ENCODE measurements at regions not wholly inside any gene's neighbourhood (a gene's known extent, or its start where the extent isn't known, plus 50 kb on each side); places are given as distances from the start of the nearest gene placed in this dataset.
"Not testable (repeated sequence)": the region's sequence is repeated elsewhere in the genome, so short reads cannot be mapped to it uniquely, and the experiment has no call there.

DNA sequence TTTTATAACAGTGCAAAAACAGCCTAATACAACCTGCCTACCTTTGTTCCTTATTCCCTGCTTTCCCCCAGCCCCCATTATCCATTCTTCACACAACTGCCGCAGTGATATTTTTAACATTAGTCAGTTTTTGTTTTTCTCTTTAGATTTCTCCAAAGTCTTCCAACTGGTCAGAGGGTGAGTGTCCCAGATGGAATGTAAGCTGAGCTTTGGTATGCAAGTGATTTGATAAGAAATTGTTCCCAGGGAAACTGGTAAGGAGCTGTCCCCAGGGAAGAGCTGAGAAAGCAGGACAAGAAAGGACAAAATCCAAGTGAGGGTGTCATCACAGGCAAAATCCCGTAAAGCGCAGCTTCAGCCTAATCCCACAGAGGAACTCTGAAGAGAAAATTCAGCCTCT, 475.5 kb upstream of the ADGRL3 start:
- Histone ChIP-seq H3K27ac (no peak overlapping the region), H3K27me3 (no peaks in the 10 kb centered on the region), H3K36me3 (no peaks in the 10 kb centered on the region), H3K4me3 (no peak overlapping the region), H3K9me3 (peaks cover 0 to 5% (median 0%) of the 10 kb centered on the region in 4 donors), H3K4me1 (no peaks in the 10 kb centered on the region)
- 75 to 82% methylated on average over 3 of the region's 3 CpGs for WGBS, 2 donors
- TF ChIP-seq EP300 (IDR thresholded peaks at IDR 0.05), result no peak
- TF ChIP-seq POLR2A (IDR thresholded peaks at IDR 0.05), result no peak
- TF ChIP-seq, protein P1, sequence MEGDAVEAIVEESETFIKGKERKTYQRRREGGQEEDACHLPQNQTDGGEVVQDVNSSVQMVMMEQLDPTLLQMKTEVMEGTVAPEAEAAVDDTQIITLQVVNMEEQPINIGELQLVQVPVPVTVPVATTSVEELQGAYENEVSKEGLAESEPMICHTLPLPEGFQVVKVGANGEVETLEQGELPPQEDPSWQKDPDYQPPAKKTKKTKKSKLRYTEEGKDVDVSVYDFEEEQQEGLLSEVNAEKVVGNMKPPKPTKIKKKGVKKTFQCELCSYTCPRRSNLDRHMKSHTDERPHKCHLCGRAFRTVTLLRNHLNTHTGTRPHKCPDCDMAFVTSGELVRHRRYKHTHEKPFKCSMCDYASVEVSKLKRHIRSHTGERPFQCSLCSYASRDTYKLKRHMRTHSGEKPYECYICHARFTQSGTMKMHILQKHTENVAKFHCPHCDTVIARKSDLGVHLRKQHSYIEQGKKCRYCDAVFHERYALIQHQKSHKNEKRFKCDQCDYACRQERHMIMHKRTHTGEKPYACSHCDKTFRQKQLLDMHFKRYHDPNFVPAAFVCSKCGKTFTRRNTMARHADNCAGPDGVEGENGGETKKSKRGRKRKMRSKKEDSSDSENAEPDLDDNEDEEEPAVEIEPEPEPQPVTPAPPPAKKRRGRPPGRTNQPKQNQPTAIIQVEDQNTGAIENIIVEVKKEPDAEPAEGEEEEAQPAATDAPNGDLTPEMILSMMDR (IDR thresholded peaks at IDR 0.05), result no peak
- DNase-seq (ENCODE audit: low spot score in 2 of 2), result no peak

DNA sequence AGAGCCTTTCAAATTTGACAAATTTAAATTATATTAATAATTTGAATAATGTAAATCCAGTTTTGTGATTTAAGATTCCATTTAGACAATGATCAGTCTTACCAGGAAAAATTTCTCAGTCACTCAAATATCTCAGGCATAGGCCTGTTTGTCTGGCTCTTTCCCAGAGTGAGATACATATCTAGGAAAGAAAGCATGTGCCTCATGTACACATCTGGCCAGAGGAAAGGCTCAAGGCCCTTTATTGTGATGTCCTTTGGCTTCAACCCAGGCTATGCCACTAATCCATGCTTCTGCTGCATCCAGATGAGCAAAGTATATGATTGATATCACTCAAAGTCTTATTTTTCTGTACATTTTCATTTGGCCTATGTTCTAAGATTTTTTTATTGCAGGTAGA, 473.3 kb upstream of the ADGRL3 start:
- H3K36me3 ChIP-seq, result no peaks in the 10 kb centered on the region
- DNase-seq (ENCODE audit: low spot score in 2 of 2), result no peak
- peaks cover 0 to 5% (median 0%) of the 10 kb centered on the region in 4 donors for H3K9me3 ChIP-seq
- H3K27me3 ChIP-seq, result no peaks in the 10 kb centered on the region
- no peaks in the 10 kb centered on the region for H3K4me1 ChIP-seq
- TF ChIP-seq, protein P1 (IDR thresholded peaks at IDR 0.05), result no peak
- no peak for TF ChIP-seq EP300 (IDR thresholded peaks at IDR 0.05)
- no peak for TF ChIP-seq POLR2A (IDR thresholded peaks at IDR 0.05)
- H3K4me3 ChIP-seq, result no peak overlapping the region
- no peak overlapping the region for H3K27ac ChIP-seq

DNA sequence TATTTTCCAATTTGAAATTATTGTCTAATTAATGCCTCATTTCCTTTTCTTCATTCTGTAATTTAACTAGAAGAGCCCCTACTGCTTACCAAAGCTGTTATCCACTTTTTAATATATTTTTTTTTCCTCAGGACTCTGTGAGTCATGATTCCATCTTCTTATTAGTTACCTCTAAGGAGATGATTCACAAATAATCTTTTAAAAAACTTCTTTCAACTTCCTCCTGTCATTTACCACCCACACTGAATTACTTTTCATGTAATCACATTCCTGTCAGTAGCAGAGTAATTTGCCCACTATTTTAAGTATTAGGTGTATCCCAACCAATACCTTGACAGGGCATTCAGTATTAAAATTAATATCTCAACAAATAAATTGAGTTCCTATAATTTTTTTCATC, 470.9 kb upstream of the ADGRL3 start:
- no peak overlapping the region for H3K27ac ChIP-seq
- no peaks in the 10 kb centered on the region for H3K9me3 ChIP-seq
- no peak overlapping the region for H3K4me3 ChIP-seq
- H3K27me3 ChIP-seq, result no peaks in the 10 kb centered on the region
- H3K36me3 ChIP-seq, result no peaks in the 10 kb centered on the region
- DNase-seq (ENCODE audit: low spot score in 2 of 2), result no peak
- TF ChIP-seq POLR2A (IDR thresholded peaks at IDR 0.05), result no peak
- no peak for TF ChIP-seq EP300 (IDR thresholded peaks at IDR 0.05)
- TF ChIP-seq, protein P1 (IDR thresholded peaks at IDR 0.05), result no peak
- H3K4me1 ChIP-seq, result no peaks in the 10 kb centered on the region

DNA sequence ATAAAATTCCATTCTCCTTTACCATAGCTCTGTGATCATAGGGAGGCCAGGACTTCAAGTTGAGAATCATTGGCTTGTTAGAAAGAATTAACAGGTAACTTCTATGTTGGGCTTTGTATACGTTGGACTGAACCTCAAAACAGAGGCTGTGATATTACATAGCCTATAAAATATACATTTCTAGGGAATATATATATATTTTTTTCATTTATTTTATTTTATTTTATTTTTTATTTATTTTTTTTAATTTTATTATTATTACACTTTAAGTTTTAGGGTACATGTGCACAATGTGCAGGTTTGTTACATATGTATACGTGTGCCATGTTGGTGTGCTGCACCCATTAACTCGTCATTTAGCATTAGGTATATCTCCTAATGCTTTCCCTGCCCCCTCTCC, 470.4 kb upstream of the ADGRL3 start:
- DNase-seq (ENCODE audit: low spot score in 2 of 2); H3K27ac ChIP-seq; H3K36me3 ChIP-seq; H3K4me3 ChIP-seq; H3K4me1 ChIP-seq; H3K9me3 ChIP-seq; H3K27me3 ChIP-seq: not testable (repeated sequence)
- 65 to 77% methylated on average over 3 of the region's 3 CpGs for WGBS, 2 donors

DNA sequence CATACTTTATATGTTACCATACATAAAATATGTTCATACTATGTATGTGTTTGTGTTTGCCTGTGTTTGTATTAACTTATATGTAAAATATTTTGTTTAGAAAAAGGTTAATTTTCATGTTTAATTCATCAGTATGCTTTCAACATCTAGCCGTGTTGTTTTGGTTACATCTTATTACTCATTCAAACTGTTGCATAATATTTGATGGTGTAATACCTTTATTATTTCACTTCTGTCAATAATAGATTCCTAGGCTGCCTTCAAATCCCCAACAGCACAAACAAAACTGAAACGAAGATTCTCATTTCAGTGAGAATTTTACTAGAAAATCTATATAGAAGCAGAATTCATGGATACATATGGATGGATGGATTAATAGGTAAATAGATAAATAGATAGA, 462.3 kb upstream of the ADGRL3 start:
- no peaks in the 10 kb centered on the region for H3K9me3 ChIP-seq
- no peak for TF ChIP-seq EP300 (IDR thresholded peaks at IDR 0.05)
- no peak for TF ChIP-seq POLR2A (IDR thresholded peaks at IDR 0.05)
- TF ChIP-seq, protein P1 (IDR thresholded peaks at IDR 0.05), result no peak
- no peak overlapping the region for H3K27ac ChIP-seq
- no peak overlapping the region for H3K4me3 ChIP-seq
- DNase-seq (ENCODE audit: low spot score in 2 of 2), result no peak
- H3K27me3 ChIP-seq, result no peaks in the 10 kb centered on the region
- no peaks in the 10 kb centered on the region for H3K4me1 ChIP-seq
- 34 to 46% methylated on average over 2 of the region's 2 CpGs for WGBS, 2 donors
- H3K36me3 ChIP-seq, result no peaks in the 10 kb centered on the region

DNA sequence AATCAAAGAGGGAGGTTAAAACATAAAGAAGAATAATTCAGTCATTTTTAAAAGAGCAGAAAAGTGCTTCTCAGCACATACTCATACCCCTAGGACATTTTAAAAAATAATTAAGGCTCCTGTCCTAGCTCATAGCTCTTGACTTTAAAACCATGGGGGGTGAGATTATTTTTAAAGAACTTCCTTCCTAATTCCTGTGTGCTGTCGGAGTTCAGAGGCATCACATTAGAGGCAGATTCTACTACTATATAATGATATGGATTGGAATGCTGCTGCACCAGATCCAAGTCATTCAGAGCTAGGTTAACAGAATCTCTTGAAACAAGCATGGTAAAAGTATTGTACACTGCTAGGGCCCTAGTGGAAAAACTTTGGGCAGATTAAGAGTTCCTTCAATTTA, 456.5 kb upstream of the ADGRL3 start:
- H3K27ac ChIP-seq, result no peak overlapping the region
- no peak for DNase-seq (ENCODE audit: low spot score in 2 of 2)
- H3K36me3 ChIP-seq, result no peaks in the 10 kb centered on the region
- H3K9me3 ChIP-seq, result no peaks in the 10 kb centered on the region
- H3K27me3 ChIP-seq, result no peaks in the 10 kb centered on the region
- H3K4me3 ChIP-seq, result no peak overlapping the region
- TF ChIP-seq, protein P1 (IDR thresholded peaks at IDR 0.05), result no peak
- no peak for TF ChIP-seq POLR2A (IDR thresholded peaks at IDR 0.05)
- TF ChIP-seq EP300 (IDR thresholded peaks at IDR 0.05), result no peak
- no peaks in the 10 kb centered on the region for H3K4me1 ChIP-seq
- WGBS, 2 donors, result 57 to 62% methylated on average over 1 of the region's 1 CpG

Data from tibial nerve (tissue), 4 donors.